K562 (cell line): ENCODE measurements at regions not wholly inside any gene's neighbourhood (a gene's known extent, or its start where the extent isn't known, plus 50 kb on each side); places are given as distances from the start of the nearest gene placed in this dataset.

Source experiments
- ATAC-seq: fragments of 200-7000 bp; cut with Tn5 transposase; 3 replicates; pipeline ENCODE4 v1.9.1; 2020; ENCODE audit warnings: moderate library complexity
- BruUV-seq: library from RNA; stranded (reverse); fragments of 400-500 nt; replicated peaks from 2 replicates; lab custom pipeline; 2021; lab: Mats Ljungman, UMichigan
- CTCF ChIA-PET: fragments of 300-600 bp; formaldehyde crosslinking; extraction: SDS; loops from one replicate; lab custom pipeline; 2021; ENCODE audit warnings: low intra/inter-chr PET ratio; lab: Yijun Ruan, JAX
- POLR2A ChIA-PET: fragments of 300-600, 350-650 bp; sonication (Branson Sonifier 250); formaldehyde crosslinking; extraction: SDS; loops from one replicate; lab custom pipeline; 2021; ENCODE audit warnings: antibody characterized with exemption, inconsistent platforms; lab: Yijun Ruan, JAX
- DNase-seq, 4 experiments: peaks; one replicate each; pipeline versions ENCODE4 v3.0.0 to v3.0.0-alpha.2; 2011 to 2018; ENCODE audit warnings: low spot score in 3 of 4, mixed read lengths in 3 of 4; ENCODE audit errors: extremely low read depth in 1 of 4
- FAIRE-seq: peaks from 2 replicates; lab custom pipeline; 2011; peaks lifted over from hg19 to GRCh38; lab: Jason Lieb, UNC
- H2AFZ ChIP-seq: 2 replicates; pipeline ENCODE4 v1.6.0; 2011; ENCODE audit warnings: low read depth, low read length, control low read depth, inconsistent platforms
- H3K27ac ChIP-seq: fragments of 200-600 bp; 3 replicates; pipeline ENCODE4 v1.8.0; 2011; ENCODE audit warnings: low read depth, mild to moderate bottlenecking, control low read depth, inconsistent platforms, low read length, moderate library complexity, mixed read lengths; ENCODE audit errors: extremely low read depth
- H3K27me3 ChIP-seq, 2 experiments: fragments of 300-600 bp in 1 of 2; 2 replicates in 1 of 2; 3 replicates in 1 of 2; pipeline versions ENCODE4 v1.6.0 to v1.8.0; 2011; ENCODE audit warnings: inconsistent platforms in 2 of 2, low read length in 2 of 2, mild to moderate bottlenecking in 1 of 2, mixed read lengths in 1 of 2, moderate library complexity in 1 of 2; ENCODE audit not compliant: control insufficient read depth in 2 of 2, insufficient read depth in 2 of 2
- H3K36me3 ChIP-seq: fragments of 300-600 bp; 3 replicates; pipeline ENCODE4 v1.8.0; 2011; ENCODE audit warnings: mild to moderate bottlenecking, low read length, inconsistent platforms; ENCODE audit not compliant: control insufficient read depth, insufficient read depth
- H3K4me1 ChIP-seq, 2 experiments: fragments of 200-600 bp in 1 of 2; replicated peaks in 1 of 2; 2 replicates in 1 of 2; 3 replicates in 1 of 2; pipeline versions ENCODE4 v1.5.1 to v1.8.0; 2011; ENCODE audit warnings: inconsistent platforms in 2 of 2, low read length in 2 of 2, mild to moderate bottlenecking in 1 of 2, mixed read lengths in 1 of 2, moderate library complexity in 1 of 2; ENCODE audit not compliant: control insufficient read depth in 2 of 2, insufficient read depth in 2 of 2
- H3K4me2 ChIP-seq: 2 replicates; pipeline ENCODE4 v1.6.1; 2011; ENCODE audit warnings: low read length, control low read depth, inconsistent platforms, mixed read lengths; ENCODE audit not compliant: insufficient read depth
- H3K4me3 ChIP-seq: fragments of 200-600 bp; sonication (generic), shearing (Covaris generic); 2 replicates; pipeline ENCODE4 v1.5.1; 2016; ENCODE audit warnings: control low read depth, inconsistent platforms
- H3K79me2 ChIP-seq: fragments of 200-600 bp; 3 replicates; pipeline ENCODE4 v1.8.0; 2011; ENCODE audit warnings: low read length, inconsistent platforms; ENCODE audit not compliant: control insufficient read depth, insufficient read depth
- H3K9ac ChIP-seq, 2 experiments: 2 replicates each; pipeline versions ENCODE4 v1.6.0 to v1.6.1; 2011; ENCODE audit warnings: low read depth in 2 of 2, low read length in 2 of 2, control low read depth in 1 of 2, inconsistent platforms in 1 of 2, mild to moderate bottlenecking in 1 of 2, mixed read lengths in 1 of 2; ENCODE audit not compliant: insufficient read depth in 1 of 2
- H3K9me1 ChIP-seq: one replicate; pipeline ENCODE4 v1.6.0; 2011; ENCODE audit warnings: inconsistent platforms, mild to moderate bottlenecking, low read length, moderate library complexity; ENCODE audit not compliant: control insufficient read depth, insufficient read depth
- H3K9me3 ChIP-seq: replicated peaks from 2 replicates; pipeline ENCODE4 v1.5.1; 2011; ENCODE audit warnings: low read depth, low read length, inconsistent platforms; ENCODE audit not compliant: control insufficient read depth, insufficient read depth
- H4K20me1 ChIP-seq: replicated peaks from 2 replicates; pipeline ENCODE4 v1.6.1; 2011; ENCODE audit warnings: low read length, inconsistent platforms, mixed read lengths; ENCODE audit not compliant: control insufficient read depth, insufficient read depth
- BCL6 ChIP-seq: fragments of 250-450 bp; sonication (Bioruptor Pico); IDR thresholded peaks from 2 replicates; pipeline ENCODE4 v1.4.0; 2020
- CREB1 ChIP-seq, 2 experiments: sonication (generic) in 1 of 2; formaldehyde crosslinking in 1 of 2; IDR thresholded peaks; 2 replicates each; pipeline versions ENCODE4 v1.6.1 to v1.8.0; 2012 to 2022; ENCODE audit warnings: inconsistent platforms in 1 of 2, mild to moderate bottlenecking in 1 of 2, missing genetic modification reagents in 1 of 2, moderate library complexity in 1 of 2
- CTBP1 ChIP-seq: fragments of 450-650 bp; IDR thresholded peaks from 2 replicates; pipeline ENCODE4 v1.6.1; 2016; ENCODE audit warnings: borderline replicate concordance
- E2F8 ChIP-seq: fragments of 450-650 bp; IDR thresholded peaks from 2 replicates; pipeline ENCODE4 v1.7.1; 2018; ENCODE audit warnings: mild to moderate bottlenecking, low read depth; ENCODE audit not compliant: partially characterized antibody
- MYNN ChIP-seq, 2 experiments: sonication (generic); formaldehyde crosslinking in 1 of 2; IDR thresholded peaks; 2 replicates each; pipeline versions ENCODE4 v1.5.0 to v1.6.1; 2016 to 2020; ENCODE audit warnings: antibody characterized with exemption in 1 of 2, missing genetic modification reagents in 1 of 2
- SMARCC2 ChIP-seq: fragments of 450-650 bp; IDR thresholded peaks from 2 replicates; pipeline ENCODE4 v1.6.1; 2017; ENCODE audit warnings: antibody characterized with exemption, moderate library complexity, mild to moderate bottlenecking, low read depth
- STAT5B ChIP-seq: fragments of 250-450 bp; sonication (Bioruptor Pico); IDR thresholded peaks from 2 replicates; pipeline ENCODE4 v1.8.0; 2021; ENCODE audit warnings: mild to moderate bottlenecking, inconsistent platforms
- ZNF239 ChIP-seq: fragments of 250-450 bp; sonication (Bioruptor Pico); IDR thresholded peaks from 2 replicates; pipeline ENCODE4 v1.4.0; 2020; ENCODE audit warnings: mild to moderate bottlenecking
- WGBS: fragments of 100-300 bp; shearing (Covaris generic); methylation state at CpG from one replicate; pipeline ENCODE4 v1.1.6; 2016; ENCODE audit warnings: low coverage, mixed read lengths; ENCODE audit not compliant: insufficient coverage; ENCODE audit errors: missing lambda C conversion rate; 5-methylcytosine and 5-hydroxymethylcytosine counted together
- in situ Hi-C: fragments of 300-500 bp; cut with MboI; formaldehyde crosslinking; loops from 4 replicates; pipeline ENCODE4 v1.15.0; 2018; ENCODE audit warnings: inconsistent platforms, mixed read lengths
- intact Hi-C: fragments of 100-400 bp; cut with micrococcal nuclease; formaldehyde crosslinking; loops from 2 replicates; pipeline ENCODE4 v1.14.2; 2022

DNA sequence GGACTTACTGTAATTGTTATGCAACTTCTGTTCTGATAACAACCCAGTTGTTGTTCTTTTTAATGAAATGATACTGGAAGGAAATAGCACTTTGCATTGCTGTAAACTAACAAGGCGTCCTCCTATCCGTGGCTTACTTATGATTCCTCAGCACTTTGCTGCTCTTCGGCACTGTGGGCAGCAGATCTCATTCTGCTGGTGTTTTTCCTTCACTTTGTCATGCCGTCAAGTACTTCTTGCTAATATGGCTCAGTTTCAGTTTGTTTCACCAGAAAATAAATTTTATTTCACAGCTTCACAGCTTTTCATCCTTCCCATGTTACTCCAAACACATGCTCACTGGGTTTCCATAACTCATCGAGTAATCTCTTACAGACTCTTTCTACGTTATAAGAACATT lies 289.3 kb downstream of the MEIS1 start:
- Histone ChIP-seq H3K4me1 (no peaks in the 10 kb centered on the region), H3K9ac (no peak overlapping the region), H3K4me3 (no peak overlapping the region), H4K20me1 (no peaks in the 10 kb centered on the region), H3K9me3 (no peaks in the 10 kb centered on the region), H3K27me3 (no peaks in the 10 kb centered on the region), H3K4me2 (no peak overlapping the region), H3K9me1 (no peaks in the 10 kb centered on the region), H3K36me3 (no peaks in the 10 kb centered on the region), H3K27ac (no peak overlapping the region), H3K79me2 (no peaks in the 10 kb centered on the region), H2AFZ (no peak overlapping the region)
- TF ChIP-seq CREB1 (IDR thresholded peaks at IDR 0.05) = no peak
- no peak for TF ChIP-seq CREB1 (CRISPR knock-in tag; IDR thresholded peaks at IDR 0.05)
- no peak for TF ChIP-seq SMARCC2
- no peak for TF ChIP-seq CTBP1
- no peak for TF ChIP-seq BCL6 (CRISPR knock-in tag)
- no peak for TF ChIP-seq E2F8
- TF ChIP-seq ZNF239 (CRISPR knock-in tag) = no peak
- TF ChIP-seq MYNN (IDR thresholded peaks at IDR 0.05) = no peak
- no peak for TF ChIP-seq MYNN (CRISPR knock-in tag; IDR thresholded peaks at IDR 0.05)
- no peak for TF ChIP-seq STAT5B (CRISPR knock-in tag)
- BruUV-seq = no TSS peak
- CTCF ChIA-PET = no interaction called here
- in situ Hi-C loops = no loop called here
- ATAC-seq (no peak), DNase-seq (no peak), FAIRE-seq (no peak)
- POLR2A ChIA-PET = no interaction called here
- intact Hi-C loops = no loop called here
- WGBS = 0% methylated on average over 6 of the region's 6 CpGs
